HG02763 (cell line): ENCODE measurements at regions not wholly inside any gene's neighbourhood (a gene's known extent, or its start where the extent isn't known, plus 50 kb on each side); places are given as distances from the start of the nearest gene placed in this dataset.

Experiments used
- ATAC-seq: cut with Tn5 transposase; IDR thresholded peaks from one replicate; pipeline ENCODE4 v1.9.1; 2021; ENCODE audit warnings: mild to moderate bottlenecking, moderate library complexity; ENCODE audit not compliant: unreplicated experiment

DNA sequence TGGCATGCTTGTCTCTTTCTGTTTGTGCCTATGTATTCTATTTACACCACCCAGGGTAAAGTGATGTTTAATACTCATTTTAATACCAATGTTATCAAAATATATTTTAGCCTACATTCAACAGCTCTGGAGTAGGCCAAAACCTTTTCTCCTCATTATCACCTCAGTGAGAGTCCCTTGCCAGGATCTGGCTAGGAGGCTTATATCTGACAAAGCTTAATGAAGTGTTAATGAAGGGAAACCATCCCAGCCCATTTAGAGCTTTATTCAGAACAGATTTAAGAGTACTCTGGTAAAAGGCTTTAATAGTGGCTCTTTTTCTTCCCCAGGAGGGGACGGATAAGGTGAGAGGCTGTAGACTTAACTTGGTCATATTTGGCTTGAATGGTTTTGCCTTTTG lies 137.6 kb downstream of the GRIN2B start:
- ATAC-seq = no peak

DNA sequence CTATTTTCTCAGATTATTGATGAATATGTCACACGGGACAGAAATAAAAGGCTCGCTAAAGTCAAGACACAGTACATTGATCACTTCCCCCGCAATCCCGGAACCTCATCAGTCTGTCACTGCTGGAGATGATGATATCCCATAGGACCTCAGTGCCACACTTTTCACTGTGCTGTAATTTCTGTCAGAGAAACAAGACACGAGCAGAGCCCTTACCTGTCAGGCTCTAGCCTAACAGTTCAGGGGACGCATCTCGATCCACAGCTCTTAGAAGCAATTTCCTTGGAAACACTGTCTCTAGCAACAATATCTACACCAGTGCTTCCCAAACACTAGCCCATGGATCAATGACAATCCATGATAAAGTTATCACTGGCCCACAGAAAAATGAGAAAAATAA lies 140.0 kb downstream of the GRIN2B start:
- ATAC-seq = no peak

DNA sequence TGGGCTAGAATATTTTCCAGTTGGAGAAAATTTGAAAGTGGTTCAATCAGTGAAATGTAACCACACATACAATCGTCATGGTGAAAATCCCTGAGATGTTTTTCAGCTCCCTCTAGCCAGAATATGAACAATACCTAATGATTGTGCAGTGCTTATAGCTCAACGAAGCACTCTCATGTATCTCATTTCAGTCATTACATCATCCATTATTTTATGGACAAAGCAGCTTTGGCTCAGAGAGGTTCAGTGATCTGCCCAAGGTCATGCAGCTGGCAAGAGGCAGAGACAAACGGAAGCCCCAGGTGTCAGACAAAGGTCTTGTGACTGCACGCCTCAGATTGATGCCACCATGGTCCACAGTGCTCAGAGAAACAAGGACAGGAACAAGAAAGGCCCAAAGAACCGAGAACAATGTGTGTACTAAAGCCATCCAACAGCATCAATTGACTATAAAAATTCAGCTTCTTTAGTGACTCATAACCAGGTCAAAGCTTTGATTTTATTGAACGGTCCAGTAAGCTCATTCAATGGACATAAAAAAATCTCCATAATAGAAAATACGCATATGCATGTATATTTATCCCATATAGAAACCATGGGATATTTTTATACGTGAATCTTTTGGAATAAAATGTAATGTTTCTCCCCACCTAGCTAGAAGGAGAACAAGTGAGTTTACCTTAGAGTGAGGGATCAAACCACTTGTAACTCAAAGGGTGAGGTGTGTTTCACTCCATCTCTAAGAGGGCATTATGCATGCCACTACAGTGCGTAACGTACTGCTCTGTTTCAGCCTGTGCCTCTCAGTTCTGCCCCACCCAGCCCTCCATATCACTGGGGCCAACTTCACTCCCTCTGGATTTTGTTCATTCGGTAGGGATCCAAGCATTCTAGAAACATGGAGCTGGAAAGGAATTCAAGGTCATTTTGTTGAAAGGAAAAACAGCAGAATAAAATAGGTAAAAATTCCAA lies 141.8 kb downstream of the GRIN2B start:
- ATAC-seq = no peak

DNA sequence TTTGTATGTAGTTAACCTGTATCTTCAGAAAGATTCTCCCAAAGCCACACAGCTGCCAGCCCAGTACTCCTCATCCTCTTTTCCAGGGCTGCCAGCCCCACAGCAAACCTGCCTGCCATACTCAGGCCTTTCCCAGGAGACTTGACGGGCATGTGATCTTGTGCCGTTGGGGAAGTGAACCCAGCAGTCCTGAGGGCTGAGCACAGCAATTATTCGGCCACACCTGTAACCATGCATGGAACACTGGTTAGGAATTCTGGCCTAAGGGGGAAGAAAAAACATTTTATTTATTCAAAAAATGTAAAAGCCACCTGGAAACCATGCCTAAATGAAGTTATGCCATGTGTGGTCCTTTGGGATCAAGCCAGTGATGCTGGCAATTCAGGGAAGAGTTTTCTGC lies 145.3 kb downstream of the GRIN2B start:
- ATAC-seq = no peak

DNA sequence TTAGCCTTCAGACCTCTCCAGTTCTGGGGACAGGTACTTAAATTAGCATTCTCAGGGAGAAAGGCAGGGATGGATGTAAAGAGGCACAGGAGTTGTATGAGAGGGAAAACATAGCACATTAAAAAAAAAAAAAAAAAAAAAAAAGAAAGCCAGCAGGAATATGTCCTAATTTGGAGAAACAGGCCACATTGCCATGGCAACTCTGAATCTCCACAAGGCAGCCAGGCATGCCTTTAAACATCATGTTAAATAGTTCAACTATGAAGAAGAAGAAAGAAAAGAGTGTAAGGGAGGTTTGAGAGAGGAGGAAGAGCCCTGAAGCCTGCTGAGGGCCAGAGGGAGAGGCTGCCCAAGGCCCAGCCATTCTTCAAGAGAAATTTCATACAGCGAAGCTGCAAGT lies 145.8 kb downstream of the GRIN2B start:
- no peak for ATAC-seq

DNA sequence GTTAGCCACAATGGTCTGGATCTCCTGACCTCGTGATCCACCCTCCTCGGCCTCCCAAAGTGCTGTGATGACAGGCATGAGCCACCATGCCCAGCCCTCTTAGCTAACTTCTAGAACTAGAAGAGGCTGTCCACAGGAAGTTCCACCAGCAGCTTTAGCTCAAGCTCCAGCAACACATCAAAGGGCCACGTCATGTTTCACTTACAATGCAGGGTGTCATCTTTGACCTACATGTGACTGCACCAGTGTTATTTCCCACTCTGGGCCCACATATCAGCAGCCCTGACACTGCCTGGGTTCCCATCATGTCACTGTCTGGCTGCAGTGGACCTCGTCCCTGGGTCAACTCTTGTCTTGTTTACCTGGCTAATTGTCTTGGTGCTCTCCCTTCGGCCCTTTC lies 147.2 kb downstream of the GRIN2B start:
- no peak for ATAC-seq

DNA sequence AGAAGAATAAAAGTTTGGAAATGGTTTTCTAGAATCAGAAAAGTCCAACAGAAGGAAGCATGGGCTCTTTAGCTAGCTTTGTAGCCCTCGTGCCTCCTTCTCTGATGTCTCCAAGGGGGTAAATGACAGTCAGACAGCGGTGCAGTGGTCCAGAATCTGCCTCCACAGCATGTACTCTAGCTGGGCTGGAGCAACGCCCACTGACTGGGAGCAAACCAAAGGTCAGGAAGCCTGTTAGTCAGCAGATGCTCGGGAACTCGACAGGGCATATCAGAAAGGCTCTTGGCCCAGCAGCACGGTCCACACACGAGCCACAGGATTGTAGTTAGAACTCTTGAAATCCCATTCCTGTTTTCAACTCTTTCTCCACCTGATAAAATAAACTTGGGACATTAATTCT lies 164.3 kb downstream of the GRIN2B start:
- no peak for ATAC-seq

DNA sequence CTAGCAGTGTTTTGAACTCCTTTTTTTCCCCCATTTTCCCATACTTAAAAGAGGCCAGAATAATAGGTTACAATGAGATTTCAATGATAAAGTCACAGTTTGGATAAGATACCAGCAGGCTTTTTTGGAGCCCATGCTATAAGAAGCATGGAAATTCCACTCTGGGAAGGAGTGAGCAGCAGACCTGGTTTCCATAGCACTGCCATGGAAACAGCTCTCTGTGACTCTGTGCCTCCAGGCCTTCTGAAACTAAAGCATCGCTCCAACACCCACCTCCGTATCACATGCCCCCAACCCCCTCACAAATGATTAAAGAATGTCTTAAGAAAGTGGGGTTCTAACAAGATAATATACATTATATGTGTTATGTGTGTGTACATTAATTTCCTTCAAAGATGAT lies 165.0 kb downstream of the GRIN2B start:
- no peak for ATAC-seq

DNA sequence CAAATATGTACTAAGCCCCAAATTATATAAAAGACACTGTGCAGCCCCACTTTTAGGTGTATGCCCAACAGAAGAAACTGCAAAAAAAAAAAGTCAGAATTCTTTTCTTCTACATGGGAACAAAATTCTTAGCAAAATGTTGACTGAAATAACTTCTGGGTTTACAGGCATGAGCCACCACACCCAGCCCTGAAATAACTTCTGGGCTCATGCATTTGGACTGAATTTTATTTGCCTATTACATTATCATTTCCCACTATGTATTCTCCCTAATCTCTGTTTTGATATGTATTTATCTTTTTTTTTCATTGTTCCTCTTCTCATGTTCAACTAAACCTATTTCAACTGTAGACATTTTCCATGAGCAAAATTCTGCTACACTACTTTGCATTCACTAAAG lies 169.2 kb downstream of the GRIN2B start:
- no peak for ATAC-seq

DNA sequence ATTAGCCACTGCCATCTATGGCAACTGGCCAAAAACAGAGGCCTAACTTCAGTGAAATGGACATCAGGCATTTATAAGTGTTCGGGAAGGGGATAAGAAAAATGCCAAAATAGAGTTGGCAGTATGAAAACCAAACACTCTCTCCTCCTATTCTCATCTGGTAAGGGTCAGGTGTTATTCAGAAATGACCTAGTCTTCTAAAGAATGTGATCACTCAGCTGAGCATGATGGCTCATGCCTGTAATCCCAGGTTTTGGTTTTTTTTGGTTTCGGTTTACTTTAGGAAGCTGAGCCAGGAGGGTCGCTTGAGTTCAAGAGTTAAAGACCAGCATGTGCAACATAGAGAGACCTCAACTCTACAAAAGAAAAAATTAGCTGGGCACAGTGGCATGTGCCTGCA lies 170.3 kb downstream of the GRIN2B start:
- ATAC-seq = no peak

DNA sequence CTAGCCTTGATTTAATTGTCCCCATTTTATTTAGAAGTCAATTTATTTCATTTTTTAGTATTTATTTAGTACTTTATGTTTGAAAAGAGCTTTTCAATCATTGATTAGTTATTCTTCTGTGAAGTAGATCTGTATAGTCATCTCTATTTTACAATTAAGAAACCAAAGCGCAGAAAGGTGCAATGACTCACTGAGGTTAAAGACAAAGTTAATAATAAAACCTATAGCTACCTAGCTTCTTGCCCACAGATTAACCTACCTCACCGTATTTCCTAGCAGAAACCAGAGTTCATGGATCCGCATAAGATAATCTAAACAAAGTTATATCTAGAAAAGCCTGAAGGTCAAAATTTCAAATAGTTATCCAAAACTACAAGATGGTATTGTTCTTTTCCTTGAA lies 176.4 kb downstream of the GRIN2B start:
- no peak for ATAC-seq

DNA sequence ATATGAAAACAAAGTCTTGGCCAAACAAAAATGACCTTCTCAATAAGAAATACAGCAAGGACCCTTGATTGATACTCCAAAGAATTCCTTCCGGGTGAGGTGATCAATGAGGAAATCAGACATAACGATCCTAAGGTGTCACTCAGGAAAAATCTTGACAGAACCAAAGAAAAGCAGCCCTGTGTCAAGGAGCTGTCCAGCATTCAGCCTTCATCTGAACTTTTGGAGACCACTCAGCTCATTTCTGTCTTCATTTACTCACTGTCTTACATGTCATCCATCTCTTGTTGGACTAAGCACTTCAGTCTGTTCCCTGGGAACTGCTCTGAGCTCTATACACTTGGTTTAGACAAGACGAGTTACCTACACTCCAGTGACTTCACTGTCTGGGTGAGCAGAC lies 179.9 kb downstream of the GRIN2B start:
- ATAC-seq = no peak

DNA sequence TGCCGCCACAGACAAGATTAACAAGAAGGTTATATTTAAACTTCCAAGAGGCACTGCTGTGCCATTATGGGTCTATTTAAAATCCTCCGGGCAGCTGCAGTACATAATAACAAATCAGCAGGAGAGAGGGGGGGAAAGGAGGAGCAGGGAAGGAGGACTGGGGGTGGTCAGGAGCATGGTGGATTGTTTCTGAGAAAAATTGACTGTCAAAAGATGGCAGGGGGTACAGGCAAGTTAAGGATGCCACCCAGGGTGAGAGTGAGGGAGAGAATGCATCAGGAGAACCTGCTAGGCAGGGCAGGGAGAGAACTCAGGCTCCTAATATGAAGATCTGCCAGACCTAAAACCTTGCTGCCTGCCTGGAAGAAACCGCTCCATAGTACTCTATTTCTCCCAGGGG lies 181.8 kb downstream of the GRIN2B start:
- no peak for ATAC-seq

DNA sequence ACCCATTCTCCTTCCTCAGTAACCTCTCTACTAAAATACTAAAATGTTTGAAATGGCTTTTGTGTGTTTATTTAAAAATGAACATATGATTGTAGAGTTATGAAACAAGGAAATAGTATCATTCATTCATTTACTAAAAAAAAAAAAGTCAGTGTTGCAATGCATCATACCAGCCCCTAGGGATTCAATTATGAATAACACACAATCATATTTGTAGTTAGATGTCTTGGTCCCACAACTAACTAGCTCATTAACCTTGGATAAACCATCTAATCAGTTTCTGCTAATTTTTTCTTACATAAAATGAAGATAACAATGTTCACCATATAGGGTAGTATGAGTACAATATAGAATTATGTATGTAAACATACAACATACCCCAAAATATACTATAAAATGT lies 183.2 kb downstream of the GRIN2B start:
- no peak for ATAC-seq

DNA sequence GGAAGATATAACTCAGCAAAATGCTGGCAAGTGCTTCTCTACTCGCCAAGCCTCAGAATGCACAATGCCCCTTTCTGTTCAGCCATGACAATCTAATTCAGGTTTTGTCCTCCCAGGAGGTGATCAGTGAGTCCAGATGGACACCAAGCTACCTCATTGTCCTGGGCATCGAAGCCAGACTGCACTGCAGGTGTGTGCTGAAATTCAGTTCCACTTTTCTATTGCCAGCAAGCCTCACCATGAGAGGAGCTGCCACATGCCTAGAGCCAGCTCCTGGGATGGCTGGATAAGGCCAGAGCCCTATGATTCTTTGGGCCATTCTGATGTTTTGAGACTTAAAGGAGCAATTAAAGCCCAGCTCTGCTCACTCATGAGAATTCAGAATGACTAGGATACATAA lies 186.7 kb downstream of the GRIN2B start:
- ATAC-seq = no peak

DNA sequence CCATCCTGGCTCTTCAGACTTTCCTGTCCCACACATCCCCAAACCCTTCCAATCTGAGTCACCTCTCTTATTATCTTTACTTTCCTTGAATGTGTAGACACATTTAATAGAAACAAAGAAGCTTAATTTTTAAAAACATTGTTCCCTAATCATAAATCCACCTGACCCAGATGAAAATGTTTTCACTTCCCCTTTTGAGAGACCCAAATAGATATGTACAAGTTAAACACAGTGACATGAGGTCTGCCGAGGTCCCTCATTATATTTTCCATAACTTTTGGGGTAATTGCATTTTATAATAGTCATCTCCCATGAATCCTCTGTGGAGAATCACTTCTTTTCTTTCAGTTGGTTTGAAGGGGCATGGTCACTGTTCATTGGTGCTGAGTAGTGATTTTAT lies 191.1 kb downstream of the GRIN2B start:
- ATAC-seq = no peak

DNA sequence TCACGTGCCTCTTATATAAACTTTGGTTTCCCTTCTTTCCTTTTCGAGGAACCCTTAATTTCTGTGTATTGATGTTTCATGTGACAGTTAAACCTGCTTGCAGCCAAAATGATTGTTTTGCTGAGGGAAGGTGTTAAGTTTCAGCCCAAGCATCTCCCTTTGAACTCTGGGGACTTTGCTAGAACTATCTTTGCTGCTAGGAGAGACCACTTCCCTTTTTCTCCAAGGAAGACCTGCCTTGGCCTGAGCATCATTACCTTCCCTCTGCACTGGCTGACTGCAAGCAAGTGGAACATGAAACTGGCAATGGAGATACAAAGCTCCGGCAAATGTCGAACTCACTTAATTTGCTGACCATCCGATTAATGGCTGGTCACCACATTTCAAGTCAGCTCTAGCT lies 192.8 kb downstream of the GRIN2B start:
- no peak for ATAC-seq

DNA sequence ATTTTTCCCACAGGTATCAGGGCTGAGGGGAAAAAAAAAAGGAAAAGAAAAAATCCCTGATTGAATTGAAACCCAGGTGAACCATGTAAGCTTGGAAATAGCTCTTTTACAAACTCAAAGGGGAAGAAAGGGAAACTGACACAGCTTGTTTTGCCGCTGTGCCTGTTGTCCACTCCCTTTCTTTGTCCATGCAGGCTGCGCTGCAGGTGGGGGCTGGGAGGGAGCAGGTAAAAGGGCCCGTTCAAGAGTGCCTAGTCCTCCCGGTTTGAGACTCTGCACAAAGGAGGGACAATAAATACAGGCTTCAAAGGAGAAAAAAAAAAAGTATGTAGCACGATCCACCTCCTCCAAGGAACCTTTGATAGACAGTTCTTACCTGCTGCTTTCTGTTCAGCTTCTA lies 194.8 kb downstream of the GRIN2B start:
- no peak for ATAC-seq

DNA sequence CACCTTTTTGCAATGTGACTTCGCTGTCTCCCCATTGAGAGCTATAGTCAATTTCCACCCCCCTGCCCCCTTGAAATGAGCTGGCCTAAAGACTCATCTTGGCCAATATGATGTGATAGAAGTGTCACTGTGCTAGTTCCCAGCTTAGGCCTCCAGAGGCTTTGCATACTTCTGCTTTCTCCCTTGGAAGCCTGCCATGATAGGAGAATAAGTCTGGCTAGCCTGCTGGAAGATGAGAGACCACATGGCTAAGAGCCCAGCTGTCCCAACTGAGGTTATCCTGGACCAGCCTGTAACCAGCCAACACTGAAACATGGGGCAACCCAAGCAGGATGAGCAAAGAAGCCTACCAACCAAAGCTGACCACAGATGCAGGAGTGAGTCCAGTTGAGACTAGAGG lies 196.9 kb downstream of the GRIN2B start:
- no peak for ATAC-seq

DNA sequence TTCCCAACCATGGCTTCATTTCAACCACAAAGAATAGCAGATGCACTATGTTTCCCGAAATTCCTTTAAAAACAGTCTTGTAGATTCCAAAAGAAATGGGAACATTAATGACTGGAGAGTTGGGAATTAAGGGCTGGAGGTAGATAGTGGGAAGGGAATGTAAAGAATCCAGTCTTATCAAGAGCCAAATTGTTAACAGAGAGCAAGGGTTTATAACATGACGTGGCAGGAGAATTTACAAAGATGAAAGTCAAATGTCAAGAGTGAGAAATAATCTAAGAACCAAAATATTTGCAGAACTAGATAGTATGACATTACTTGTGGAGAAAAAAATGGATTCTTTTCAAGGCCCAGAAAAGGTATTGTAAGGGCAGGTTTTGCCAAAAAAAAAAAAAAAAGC lies 200.9 kb downstream of the GRIN2B start:
- no peak for ATAC-seq

DNA sequence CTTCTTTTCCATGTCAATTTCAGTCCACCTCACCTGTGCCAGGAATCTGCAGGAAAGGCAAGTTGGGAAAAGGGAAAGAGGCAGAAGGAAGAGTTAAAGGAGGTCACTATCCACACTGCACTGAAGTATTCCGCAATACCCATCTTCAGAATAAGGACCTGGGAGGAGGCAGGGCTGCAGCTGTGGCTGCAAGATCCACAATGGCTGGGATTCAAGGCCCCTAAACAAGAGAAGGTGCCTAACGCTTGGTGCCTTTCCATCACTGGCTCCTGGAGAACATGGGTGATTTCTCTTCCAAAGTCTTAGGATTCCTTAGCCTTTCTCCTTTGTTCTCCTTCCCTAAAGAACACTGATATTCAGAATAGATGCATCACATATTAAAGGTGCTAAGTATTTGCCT lies 204.0 kb downstream of the GRIN2B start:
- ATAC-seq = no peak

DNA sequence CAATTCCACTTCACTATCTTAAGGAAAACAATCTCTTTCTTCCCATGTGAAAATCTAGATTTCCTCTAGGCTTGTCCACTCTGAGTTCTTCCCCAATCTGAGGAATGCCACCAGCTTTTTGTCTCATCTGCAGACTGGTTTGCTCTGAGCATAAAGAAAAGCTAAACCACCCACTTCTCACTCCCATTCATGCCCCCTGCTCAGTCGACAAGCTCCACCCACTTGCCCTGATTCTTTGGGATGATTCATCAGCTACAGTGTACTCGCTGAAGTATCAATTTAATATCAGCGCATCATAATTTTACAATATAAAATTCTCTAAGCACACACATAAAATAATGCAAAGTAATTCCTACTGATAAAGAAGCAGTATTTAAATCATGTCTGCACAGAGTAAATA lies 209.1 kb downstream of the GRIN2B start:
- no peak for ATAC-seq

DNA sequence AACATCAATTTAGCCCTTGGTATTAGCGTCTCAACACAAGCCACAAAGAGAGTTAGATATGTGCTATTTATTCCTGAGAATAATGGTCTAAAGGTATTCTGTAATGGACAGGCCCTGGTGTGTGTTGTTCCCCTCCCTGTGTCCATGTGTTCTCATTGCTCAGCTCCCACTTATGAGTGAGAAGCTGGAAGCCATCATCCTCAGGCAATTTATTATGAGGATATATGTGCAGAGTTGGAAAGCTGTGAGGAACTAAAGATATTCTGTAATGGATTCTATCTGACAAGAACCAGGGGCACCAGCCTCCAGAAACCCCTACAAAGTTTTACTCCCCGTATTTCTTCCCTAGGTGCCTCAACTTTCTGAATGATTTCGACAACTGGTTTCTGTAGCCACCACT lies 210.8 kb downstream of the GRIN2B start:
- ATAC-seq = no peak
